HG02852 (cell line): ENCODE measurements at regions not wholly inside any gene's neighbourhood (a gene's known extent, or its start where the extent isn't known, plus 50 kb on each side); places are given as distances from the start of the nearest gene placed in this dataset.
"Not testable (repeated sequence)": the region's sequence is repeated elsewhere in the genome, so short reads cannot be mapped to it uniquely, and the experiment has no call there.

Experiments used
- ATAC-seq: cut with Tn5 transposase; IDR thresholded peaks from one replicate; pipeline ENCODE4 v1.9.1; 2021; ENCODE audit warnings: mild to moderate bottlenecking, moderate library complexity; ENCODE audit not compliant: unreplicated experiment

DNA sequence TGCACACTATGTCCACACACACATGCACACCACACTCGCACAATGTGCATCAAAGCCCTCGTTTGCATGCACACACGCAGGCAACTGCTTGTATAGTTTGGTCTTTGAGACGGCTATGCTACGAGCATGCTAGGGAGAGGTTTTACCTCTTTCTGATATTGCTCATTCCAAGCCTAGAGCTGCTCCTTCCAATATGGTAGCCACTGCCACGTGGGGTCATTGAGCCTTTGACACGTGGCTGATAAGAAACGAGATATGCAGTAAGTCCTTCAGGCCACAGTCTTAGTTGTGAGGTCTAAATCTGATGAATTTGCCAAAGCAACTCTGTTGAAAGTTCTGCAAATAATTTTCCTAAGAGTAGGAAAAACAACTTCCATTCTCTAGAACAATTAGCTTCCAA, 204.4 kb downstream of the KLF6 start:
- no peak for ATAC-seq

DNA sequence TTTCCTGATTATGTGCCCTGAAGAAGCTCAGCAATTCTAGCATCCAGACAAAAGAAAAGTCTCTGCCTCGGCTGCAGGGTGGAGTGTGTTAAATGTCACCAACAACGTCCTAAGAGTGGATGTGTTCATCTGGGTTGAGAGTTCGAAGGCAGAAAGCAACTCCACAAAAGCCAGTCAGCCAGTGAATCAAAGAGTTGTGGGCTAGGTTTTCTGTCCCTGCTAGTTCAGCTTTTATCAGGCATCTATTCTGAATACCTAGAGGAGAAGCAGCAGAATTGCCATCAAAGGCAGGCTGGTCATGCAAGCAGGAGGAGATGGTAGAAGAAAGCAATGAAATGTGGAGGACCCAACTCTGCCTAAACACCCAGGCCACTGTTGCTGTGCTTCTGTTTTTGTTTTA, 205.2 kb downstream of the KLF6 start:
- no peak for ATAC-seq

DNA sequence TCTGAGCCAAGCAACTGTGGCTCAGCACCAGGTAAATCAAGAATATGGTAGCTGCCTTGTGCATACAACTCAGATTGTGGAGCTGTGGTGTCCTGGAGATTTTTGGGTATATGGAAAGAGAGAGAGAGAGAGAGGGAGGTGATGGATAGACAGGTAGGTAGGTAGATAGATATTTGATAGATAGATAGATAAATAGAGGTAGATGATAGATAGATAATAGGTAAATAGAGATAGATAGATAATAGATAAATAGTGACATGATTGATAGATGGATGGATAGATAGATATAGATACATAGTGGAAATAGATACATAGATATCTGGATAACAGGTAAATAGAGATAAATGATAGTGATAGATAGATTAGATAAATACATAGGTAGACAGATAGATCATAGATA, 206.3 kb downstream of the KLF6 start:
- ATAC-seq: no peak

DNA sequence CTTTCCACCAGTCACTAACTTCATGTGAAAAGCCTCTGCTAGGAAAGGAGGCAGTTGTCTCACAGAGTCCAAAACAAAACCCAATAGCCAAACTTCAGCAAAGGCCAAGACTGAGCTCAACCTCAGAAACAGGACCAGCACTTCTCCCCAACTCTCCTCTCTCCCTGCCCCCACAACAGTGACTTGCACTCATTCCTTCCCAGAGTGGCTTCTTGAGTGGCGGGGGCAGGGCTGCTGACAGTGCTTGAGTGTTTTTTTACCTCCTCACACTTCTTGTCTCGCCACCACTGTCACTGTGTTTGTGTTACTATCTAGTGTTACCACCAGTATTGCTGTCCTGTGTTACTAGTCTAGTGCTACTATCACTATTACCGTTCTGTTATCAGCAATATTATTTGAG, 206.8 kb downstream of the KLF6 start:
- no peak for ATAC-seq

DNA sequence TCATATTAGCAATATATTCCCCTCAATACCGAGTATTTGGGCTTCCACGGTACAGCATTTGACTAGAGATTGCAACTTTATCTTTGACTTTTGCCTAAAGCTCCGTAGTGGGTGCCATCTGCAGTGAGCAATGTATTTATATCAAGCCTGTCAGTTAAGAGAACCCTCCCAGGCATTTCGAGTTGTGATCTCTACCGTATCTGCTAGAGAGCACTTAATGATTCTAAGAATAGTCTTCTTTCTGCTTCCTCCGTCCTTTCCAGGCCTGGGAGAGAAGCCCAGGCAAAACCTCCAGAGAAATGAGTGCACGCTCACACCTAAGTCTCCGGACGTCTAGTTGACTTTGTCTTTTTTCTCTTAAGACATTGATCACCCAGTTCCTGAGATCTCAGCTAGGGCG, 210.6 kb downstream of the KLF6 start:
- no peak for ATAC-seq

DNA sequence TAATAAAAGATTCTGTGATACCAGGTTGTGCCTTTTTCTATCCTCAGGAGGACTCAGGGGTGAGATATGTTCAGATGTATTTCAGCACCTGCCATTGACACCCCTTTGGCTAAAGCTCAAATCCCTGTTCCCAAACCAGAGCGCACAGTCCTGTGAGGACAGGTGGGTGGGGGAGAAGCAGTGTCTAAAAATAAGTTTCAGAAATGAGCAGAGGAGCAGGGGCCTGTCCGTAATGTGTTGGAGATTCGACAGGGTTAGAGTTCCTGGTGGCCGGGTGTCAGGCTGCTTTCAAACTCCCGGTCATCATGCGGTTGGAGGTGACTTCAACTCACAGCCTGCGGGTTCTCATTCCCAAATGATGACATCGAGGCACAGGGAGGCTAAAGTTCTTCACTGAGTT, 211.5 kb downstream of the KLF6 start:
- ATAC-seq: no peak

DNA sequence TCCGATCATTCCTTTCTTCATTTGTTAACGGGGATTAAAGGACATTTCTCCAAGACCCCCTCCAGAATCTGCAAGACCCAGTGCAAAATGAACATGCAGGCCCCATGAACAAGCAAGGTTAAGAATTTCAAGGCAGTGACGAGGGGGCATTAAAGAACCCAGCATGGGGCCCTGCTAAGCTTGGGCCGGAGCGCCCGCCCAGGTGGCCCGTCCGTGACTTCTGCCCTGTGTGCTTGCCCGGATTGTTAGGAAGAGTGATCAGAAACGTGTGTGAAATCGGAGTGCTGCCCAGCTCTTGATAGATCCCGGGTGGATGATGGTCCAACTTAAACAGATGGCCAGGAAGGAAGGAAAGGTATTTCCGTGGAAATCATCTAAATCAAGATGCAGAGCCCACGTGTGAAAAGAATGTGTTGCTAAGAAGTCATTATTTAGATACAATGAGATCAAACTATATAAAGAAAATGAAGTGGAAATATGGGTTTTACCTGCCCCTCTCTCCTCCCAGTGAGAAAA, 213.6 kb downstream of the KLF6 start:
- no peak for ATAC-seq

DNA sequence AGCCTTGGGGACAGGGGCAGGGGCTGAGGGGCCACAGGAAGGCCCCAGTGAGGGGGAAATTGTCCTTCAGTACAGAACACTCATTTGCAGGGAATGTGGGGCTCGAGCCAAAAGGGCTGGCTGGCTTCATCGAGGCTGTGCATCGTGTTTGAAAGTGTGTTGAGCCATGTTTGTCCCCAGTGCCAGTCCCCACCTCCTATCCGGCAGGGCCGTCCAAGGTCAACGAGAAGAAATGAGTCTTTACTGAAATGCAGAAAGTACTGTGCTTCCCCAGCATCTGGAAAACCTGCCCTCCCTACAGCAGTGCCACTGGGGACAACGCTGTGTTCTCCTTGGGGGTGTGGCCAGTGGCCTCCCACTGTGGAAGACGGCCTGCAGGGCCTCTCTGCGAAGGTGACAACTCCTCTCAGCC, 214.1 kb downstream of the KLF6 start:
- no peak for ATAC-seq

DNA sequence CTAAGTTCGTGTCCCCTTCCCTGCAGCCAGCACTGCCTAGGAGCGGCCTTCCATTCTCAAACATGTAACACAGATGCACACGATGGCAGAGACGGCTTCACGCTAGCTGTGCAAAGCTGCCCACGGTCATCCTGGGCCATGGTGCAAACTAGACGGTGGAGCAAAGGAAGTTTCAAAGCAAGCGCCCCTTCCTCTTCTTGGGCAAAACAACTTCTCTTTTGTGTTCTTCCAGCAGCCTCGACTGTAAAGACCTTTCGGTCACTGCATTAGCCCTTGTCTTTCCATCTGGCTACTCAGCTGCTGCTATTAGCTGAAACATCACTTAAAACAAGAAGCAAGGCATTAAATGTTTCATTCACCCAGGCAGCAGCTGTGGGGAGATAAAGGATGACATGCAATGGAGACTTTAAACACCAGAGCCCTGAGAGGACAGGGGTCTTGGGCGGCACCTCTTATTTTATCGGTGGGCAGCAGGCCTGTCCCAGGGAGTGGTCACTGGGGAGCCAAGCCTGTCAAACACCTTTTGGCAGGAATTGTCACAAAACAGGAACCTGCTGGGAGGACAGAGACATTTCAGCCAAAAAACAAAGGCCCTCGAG, 214.8 kb downstream of the KLF6 start:
- no peak for ATAC-seq

DNA sequence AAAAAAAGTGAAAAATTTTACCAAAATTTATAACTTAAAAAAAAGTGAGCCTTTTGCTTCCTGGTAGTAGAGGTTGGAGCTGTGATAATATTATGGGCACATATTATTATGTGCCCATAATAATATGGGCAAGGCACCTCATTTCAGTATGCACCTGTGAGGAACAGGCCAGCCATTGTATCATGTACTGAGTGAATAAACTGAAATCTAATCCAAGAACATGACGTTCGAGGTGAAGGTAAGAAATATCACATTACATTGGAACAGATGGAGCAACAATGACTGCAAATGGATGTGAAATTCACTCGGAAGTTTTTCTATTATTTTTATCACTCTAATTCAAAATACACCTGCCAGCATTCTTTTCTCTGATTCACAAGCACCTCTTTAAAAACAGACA, 216.0 kb downstream of the KLF6 start:
- no peak for ATAC-seq

DNA sequence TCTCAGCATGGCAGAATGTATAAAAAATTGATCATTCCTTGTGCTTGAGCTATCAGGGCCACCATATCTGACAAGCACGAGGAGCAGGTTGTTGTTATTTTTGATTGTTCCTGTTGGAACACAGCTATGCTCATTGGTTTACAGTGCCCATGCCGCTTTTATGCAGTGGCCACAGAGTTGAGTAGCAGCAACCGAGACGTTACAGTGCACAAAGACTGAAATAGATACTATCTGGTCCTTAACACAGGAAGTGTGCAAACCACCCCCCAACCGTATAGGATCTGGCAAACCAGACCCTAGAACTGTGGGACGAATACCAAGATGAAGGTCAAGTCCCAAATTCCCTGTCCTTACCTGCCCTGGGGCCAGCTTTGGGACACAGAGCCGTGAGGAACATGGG, 216.6 kb downstream of the KLF6 start:
- ATAC-seq: no peak

DNA sequence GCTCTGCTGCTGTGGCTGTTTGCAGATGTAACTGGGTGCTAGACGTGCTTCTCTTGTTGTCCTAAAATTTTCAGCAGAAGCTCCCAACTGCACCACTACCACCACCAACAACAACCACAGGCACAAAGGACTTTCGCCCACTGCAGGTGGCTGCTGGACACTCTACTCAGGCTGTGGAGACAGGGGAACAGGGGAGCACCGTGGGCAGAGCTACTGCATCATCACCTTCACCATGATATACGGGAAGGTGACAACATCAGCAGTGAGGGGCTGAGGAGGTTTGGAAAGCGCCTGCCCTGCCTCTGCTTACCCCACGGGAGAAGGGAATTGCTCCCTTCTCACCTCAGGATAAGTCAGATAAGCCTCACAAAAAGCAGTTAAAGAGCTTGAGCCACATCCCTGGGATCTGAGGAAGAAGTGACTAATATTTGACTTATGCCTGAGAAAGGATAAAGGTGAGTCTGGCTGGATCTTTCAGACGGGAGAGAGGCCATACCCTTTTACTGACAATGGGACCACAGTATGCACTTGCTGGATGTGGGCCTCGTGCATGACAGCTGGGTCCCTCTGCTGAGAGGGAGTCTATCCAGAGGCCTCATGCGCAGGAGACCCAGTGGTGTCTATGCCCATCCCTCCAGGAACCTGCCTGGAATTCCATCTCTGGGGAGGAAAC, 217.6 kb downstream of the KLF6 start:
- no peak for ATAC-seq

DNA sequence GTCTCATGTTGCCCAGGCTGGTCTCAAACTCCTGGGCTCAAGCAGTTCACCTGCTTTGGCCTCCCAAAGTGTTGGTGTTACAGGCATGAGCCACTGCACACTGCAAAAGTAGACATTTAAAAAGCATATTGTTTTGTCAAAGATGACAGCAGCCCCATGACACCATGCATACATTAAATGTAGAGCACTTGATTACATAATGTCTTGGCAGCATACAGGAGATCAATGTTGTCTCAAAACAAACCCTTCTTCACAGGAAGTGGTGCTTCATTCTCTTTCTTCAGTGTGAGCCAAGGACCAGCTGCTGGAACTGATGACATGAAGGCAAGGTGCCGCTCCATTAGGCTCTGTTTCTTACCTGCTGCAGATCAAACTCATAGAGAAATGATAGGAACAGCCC, 218.4 kb downstream of the KLF6 start:
- no peak for ATAC-seq

DNA sequence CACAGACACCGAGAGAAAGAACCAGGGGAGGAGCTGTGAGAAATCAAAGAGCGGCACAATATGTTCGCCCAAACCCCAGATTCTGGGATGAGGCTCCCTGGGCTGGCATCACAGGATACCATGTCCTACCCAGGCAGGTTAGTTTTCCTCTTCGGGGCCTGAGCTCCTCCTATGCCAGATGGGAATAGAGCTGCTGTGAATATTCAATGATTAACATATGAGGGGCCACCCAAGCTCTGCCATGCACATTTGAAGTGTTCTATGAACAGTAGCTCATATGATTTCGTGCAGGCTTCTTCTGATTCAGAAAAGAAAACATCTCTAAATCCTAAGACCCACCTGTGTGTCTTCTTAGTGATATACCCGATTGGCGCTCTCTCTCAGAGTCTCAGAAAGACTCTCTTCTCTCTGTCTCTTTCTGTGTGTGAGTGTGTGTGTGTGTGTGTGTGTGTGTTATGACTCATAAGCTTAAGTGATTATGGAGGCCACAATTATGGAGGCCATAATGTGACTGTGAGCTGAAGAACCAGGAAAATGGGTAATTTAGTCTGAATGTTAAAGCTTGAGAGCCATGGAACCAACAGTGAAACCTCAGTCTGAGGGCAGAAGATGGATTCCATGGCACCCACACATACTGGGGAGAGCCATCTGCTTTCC, 220.5 kb downstream of the KLF6 start:
- ATAC-seq: no peak

DNA sequence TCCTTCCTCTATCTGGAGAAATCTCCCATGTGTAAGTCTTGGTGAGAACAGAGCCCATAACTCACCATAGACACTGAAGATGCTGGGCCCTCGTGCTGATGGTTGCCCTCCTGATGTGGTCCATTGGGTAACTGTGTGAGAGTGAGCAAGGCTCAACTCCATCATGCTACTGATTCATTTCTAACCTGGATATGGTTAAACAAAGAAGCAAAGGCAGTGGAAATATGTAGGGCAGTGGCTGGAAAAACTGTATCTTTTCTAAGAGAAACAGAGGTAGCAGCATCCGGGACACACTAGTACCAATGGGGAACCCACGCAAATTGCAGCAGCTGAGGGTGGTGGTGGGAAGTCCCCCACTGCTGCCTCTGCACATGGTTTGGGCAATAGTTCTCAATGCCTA, 221.7 kb downstream of the KLF6 start:
- no peak for ATAC-seq

DNA sequence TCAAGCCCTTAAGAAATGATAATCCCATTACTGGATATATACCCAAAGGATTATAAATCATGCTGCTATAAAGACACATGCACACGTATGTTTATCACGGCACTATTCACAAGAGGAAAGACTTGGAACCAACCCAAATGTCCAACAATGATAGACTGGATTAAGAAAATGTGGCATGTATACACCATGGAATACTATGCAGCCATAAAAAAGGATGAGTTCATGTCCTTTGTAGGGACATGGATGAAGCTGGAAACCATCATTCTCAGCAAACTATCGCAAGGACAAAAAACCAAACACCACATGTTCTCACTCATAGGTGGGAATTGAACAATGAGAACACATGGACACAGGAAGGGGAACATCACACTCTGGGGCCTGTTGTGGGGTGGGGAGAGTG, 224.4 kb downstream of the KLF6 start:
- not testable (repeated sequence) for ATAC-seq

DNA sequence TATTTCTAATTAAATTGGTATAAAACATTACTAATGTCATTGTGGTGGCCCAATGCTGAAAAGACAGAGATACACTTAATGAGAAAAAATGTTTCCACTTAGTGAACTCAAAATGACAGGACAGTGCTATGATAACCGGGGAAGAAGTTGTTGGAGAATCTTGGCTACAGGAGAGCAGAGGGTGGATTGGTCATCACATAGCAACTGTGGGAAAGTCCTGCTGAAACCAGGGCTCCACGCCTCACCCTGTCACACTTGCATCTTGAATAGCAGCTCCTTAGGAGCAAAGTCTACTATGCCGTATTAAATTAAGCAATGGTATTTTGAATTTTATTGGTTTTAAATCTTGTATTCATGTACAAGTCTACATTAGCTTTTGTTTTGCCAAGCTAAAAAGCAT, 225.5 kb downstream of the KLF6 start:
- no peak for ATAC-seq

DNA sequence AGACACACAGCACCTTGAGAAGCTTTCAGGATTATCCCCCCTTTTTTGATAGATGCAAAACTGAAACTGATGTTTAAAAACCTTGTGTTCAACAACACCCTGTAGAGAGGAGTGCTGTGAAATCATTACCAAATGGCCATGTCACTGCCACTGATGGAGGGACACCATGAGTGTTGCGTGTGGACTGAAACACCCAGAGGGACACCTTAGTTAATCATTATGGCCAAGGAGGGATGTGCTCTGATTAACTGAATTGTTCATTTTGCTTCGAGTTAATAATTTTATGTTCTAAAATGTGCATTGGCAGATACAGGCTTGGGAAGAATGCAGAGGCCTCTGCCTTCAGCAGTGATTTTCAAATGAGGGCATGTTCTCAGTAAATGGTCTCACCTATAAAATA, 226.0 kb downstream of the KLF6 start:
- ATAC-seq: no peak

DNA sequence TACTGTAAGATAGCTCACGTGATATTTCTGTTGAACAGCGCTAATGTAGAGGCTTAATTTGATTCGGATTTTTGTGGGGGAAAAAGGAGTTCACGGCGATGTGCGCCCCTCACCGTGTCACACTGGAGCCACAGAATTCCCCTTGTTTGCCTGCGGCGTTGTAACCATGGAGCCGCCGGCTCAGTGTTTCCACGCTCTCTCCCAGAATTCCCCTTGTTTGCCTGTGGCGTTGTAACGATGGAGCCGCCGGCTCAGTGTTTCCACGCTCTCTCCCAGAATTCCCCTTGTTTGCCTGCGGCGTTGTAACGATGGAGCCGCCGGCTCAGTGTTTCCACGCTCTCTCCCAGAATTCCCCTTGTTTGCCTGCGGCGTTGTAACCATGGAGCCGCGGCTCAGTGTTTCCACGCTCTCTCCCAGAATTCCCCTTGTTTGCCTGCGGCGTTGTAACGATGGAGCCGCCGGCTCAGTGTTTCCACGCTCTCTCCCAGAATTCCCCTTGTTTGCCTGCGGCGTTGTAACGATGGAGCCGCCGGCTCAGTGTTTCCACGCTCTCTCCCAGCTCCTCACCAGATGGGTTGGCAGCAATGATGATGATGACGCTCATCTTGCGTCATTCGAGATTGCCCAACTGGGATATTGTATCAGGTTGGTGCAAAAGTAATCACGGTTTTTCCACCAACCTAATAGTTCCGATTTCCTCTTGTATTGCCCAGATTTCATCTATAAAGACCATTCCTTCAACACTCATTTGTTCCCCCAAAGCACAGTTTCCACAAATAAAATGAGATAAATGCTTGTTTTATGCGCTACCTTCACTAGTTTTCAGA, 228.6 kb downstream of the KLF6 start:
- ATAC-seq: not testable (repeated sequence)

DNA sequence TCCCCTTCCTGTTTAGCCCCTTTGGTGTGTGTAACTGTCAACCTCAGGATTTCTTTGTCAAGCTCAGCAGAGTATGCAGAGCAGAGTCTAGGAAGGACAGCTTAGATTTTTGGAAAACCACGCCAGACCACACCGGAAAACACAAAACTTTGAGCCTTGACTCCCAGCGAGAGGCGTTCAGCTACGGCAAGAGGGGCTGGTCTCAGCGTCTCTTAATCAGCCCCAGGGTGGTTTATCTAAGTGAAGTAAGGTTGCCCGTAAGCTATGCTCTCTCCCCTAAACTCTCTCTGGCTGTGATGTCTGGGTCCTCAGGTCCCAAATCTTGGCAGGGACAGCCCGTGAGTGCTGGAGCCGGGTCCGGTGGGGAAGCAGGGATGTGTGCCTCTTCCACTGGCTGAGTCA, 230.9 kb downstream of the KLF6 start:
- ATAC-seq: no peak

DNA sequence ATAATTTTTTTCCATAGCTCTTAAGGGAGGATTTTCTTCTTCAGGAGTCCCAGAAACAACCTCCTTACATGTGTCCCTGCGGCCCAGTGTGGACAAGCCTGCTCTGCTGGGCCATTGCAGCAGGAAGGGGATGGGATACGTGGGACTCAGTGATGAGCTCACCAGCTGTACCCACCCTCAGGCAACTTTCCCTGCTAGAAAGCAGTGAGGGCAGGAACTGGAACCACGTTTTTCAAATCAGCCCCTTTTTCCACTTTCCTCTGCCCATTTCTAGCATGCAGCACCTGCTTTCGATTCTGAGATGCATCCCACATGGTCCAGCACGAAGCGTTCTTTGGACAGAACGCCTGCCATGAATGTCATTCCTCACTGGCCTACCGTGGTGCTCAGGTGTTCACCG, 232.7 kb downstream of the KLF6 start:
- no peak for ATAC-seq

DNA sequence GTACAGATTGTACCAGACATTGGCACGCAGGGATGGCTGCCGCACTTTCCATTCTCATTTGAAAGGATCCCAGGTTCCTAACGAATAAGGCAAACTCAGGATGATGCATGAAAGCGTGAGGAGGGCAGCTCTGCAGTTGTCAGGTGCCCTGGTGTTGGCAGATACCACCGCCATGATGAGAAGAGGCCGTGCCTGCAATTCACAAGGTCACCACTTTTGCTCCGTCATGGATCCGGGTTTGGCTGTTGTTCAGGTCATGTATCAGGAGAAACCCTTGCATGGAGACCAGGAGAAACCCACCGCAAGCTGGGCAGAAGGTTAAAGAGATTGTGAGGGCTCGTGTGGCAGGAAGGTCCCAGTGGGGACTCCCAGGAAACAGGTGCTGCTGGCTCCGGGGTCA, 233.2 kb downstream of the KLF6 start:
- no peak for ATAC-seq
